ENCODE measurements at regions not wholly inside any gene's neighbourhood (a gene's known extent, or its start where the extent isn't known, plus 50 kb on each side); places are given as distances from the start of the nearest gene placed in this dataset.

DNA sequence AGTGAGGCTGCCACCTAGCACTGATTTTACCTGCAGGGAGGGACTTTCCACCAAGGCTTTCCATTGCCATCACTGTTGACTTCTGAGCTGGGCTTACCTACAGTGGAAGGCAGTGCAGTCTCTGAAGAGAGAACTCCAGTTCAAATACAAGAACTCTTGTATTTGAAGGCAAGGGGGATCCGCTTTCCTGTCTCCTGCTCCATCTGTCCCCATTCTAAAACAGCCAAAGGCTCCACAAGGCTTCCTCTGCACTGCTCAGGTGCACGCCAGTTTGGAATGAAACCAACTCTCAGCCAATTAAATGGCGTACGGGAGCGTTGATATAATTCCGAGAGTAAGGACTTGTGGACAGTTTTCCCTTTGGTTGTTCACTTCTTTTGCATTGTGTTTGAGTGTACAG is 66.0 kb upstream of the CXCL14 start:
- no peak for ATAC-seq
- TF ChIP-seq, protein P1, sequence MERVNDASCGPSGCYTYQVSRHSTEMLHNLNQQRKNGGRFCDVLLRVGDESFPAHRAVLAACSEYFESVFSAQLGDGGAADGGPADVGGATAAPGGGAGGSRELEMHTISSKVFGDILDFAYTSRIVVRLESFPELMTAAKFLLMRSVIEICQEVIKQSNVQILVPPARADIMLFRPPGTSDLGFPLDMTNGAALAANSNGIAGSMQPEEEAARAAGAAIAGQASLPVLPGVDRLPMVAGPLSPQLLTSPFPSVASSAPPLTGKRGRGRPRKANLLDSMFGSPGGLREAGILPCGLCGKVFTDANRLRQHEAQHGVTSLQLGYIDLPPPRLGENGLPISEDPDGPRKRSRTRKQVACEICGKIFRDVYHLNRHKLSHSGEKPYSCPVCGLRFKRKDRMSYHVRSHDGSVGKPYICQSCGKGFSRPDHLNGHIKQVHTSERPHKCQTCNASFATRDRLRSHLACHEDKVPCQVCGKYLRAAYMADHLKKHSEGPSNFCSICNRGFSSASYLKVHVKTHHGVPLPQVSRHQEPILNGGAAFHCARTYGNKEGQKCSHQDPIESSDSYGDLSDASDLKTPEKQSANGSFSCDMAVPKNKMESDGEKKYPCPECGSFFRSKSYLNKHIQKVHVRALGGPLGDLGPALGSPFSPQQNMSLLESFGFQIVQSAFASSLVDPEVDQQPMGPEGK (CRISPR knock-in tag; IDR thresholded peaks at IDR 0.05; ENCODE audit: borderline replicate concordance) = no peak
- TF ChIP-seq, protein P2, sequence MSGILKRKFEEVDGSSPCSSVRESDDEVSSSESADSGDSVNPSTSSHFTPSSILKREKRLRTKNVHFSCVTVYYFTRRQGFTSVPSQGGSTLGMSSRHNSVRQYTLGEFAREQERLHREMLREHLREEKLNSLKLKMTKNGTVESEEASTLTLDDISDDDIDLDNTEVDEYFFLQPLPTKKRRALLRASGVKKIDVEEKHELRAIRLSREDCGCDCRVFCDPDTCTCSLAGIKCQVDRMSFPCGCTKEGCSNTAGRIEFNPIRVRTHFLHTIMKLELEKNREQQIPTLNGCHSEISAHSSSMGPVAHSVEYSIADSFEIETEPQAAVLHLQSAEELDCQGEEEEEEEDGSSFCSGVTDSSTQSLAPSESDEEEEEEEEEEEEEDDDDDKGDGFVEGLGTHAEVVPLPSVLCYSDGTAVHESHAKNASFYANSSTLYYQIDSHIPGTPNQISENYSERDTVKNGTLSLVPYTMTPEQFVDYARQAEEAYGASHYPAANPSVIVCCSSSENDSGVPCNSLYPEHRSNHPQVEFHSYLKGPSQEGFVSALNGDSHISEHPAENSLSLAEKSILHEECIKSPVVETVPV (CRISPR knock-in tag; IDR thresholded peaks at IDR 0.05) = no peak
- TF ChIP-seq GLIS3 (CRISPR knock-in tag; IDR thresholded peaks at IDR 0.05) = no peak

DNA sequence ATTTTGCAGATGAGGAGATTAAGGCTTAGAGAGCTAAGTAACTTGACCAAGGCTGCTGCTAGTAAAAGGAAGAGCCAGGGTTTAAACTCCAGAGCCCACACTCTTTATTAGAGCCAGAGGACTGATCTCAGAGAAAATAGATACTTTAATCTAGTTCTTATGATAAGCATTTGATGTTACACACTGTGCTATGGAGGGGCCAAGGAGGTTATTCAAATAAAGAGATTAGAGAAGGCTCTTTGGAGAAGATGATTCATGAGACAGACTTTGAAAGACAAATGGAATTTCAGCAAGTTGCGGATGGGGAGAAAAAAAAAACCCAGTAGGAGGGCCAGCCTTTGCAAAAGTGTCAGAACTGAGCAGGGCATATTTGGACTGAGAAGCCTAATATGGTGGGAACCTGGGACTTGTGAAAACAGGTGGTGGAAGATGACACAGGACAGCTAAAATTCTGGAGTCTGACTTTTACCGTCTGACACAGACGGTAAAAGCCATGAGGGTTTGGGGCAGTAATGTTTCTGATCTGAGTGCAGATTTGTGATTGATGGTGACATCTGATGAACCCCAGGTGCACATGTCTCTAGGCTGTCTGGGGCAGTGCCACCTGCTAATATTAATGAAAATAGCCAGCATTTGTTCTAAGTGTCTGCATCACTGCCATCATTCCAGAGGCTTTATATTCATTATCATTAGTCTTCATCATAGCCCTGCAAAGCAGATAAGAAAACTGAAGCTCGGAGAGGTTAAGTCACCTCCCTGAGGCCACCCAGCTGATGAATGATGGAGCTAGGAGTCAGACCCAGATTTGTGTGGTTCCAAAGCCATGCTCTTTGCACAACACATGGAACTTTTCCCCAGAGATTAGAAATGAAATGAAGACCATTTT is 65.3 kb upstream of the CXCL14 start:
- no peak for ATAC-seq
- TF ChIP-seq ZNF70 (CRISPR knock-in tag; IDR thresholded peaks at IDR 0.05) (no peak), ZNF565 (CRISPR knock-in tag; conservative IDR thresholded peaks at IDR 0.05; ENCODE audit: low read depth) (no peak), TCF4 (CRISPR knock-in tag; IDR thresholded peaks at IDR 0.05; ENCODE audit: borderline replicate concordance) (no peak), SNAI2 (CRISPR knock-in tag; IDR thresholded peaks at IDR 0.05) (no peak), PPARA (CRISPR knock-in tag; IDR thresholded peaks at IDR 0.05; ENCODE audit: borderline replicate concordance) (no peak), ARNTL (CRISPR knock-in tag; IDR thresholded peaks at IDR 0.05; ENCODE audit: borderline replicate concordance, low read depth) (no peak), GLIS3 (CRISPR knock-in tag; IDR thresholded peaks at IDR 0.05) (no peak), ISL1 (CRISPR knock-in tag; IDR thresholded peaks at IDR 0.05) (no peak), ZFP3 (CRISPR knock-in tag; IDR thresholded peaks at IDR 0.05) (no peak), ZNF8 (CRISPR knock-in tag; IDR thresholded peaks at IDR 0.05) (no peak), ESRRG (CRISPR knock-in tag; IDR thresholded peaks at IDR 0.05) (no peak), ZFP30 (CRISPR knock-in tag; IDR thresholded peaks at IDR 0.05) (no peak), BACH2 (CRISPR knock-in tag; IDR thresholded peaks at IDR 0.05; ENCODE audit: borderline replicate concordance) (no peak)
- TF ChIP-seq, protein P3, sequence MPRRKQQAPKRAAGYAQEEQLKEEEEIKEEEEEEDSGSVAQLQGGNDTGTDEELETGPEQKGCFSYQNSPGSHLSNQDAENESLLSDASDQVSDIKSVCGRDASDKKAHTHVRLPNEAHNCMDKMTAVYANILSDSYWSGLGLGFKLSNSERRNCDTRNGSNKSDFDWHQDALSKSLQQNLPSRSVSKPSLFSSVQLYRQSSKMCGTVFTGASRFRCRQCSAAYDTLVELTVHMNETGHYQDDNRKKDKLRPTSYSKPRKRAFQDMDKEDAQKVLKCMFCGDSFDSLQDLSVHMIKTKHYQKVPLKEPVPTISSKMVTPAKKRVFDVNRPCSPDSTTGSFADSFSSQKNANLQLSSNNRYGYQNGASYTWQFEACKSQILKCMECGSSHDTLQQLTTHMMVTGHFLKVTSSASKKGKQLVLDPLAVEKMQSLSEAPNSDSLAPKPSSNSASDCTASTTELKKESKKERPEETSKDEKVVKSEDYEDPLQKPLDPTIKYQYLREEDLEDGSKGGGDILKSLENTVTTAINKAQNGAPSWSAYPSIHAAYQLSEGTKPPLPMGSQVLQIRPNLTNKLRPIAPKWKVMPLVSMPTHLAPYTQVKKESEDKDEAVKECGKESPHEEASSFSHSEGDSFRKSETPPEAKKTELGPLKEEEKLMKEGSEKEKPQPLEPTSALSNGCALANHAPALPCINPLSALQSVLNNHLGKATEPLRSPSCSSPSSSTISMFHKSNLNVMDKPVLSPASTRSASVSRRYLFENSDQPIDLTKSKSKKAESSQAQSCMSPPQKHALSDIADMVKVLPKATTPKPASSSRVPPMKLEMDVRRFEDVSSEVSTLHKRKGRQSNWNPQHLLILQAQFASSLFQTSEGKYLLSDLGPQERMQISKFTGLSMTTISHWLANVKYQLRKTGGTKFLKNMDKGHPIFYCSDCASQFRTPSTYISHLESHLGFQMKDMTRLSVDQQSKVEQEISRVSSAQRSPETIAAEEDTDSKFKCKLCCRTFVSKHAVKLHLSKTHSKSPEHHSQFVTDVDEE (CRISPR knock-in tag; IDR thresholded peaks at IDR 0.05) = no peak
- TF ChIP-seq, protein P4, sequence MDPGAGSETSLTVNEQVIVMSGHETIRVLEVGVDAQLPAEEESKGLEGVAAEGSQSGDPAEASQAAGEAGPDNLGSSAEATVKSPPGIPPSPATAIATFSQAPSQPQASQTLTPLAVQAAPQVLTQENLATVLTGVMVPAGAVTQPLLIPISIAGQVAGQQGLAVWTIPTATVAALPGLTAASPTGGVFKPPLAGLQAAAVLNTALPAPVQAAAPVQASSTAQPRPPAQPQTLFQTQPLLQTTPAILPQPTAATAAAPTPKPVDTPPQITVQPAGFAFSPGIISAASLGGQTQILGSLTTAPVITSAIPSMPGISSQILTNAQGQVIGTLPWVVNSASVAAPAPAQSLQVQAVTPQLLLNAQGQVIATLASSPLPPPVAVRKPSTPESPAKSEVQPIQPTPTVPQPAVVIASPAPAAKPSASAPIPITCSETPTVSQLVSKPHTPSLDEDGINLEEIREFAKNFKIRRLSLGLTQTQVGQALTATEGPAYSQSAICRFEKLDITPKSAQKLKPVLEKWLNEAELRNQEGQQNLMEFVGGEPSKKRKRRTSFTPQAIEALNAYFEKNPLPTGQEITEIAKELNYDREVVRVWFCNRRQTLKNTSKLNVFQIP (CRISPR knock-in tag; IDR thresholded peaks at IDR 0.05; ENCODE audit: borderline replicate concordance, low read depth) = no peak
- TF ChIP-seq, protein P5, sequence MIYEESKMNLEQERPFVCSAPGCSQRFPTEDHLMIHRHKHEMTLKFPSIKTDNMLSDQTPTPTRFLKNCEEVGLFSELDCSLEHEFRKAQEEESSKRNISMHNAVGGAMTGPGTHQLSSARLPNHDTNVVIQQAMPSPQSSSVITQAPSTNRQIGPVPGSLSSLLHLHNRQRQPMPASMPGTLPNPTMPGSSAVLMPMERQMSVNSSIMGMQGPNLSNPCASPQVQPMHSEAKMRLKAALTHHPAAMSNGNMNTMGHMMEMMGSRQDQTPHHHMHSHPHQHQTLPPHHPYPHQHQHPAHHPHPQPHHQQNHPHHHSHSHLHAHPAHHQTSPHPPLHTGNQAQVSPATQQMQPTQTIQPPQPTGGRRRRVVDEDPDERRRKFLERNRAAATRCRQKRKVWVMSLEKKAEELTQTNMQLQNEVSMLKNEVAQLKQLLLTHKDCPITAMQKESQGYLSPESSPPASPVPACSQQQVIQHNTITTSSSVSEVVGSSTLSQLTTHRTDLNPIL (CRISPR knock-in tag; IDR thresholded peaks at IDR 0.05; ENCODE audit: low read depth) = no peak
- TF ChIP-seq, protein P1 (CRISPR knock-in tag; IDR thresholded peaks at IDR 0.05; ENCODE audit: borderline replicate concordance) = no peak

Measured in SK-N-SH treated with all-trans-retinoic acid at 6 μM for 48 hours (cell line).